Skeletal muscle cell (primary cell): ENCODE measurements at regions not wholly inside any gene's neighbourhood (a gene's known extent, or its start where the extent isn't known, plus 50 kb on each side); places are given as distances from the start of the nearest gene placed in this dataset.

ENCODE experiments used
- DNase-seq: peaks from one replicate; pipeline ENCODE4 v3.0.0-alpha.2; 2010; ENCODE audit warnings: low read depth
- H3K4me3 ChIP-seq: 2 replicates; pipeline ENCODE4 v1.5.1; 2011; ENCODE audit warnings: low read depth, mild to moderate bottlenecking, control low read depth, low read length, moderate library complexity

- H3K4me3 ChIP-seq, result no peak overlapping the region
- DNase-seq, result no peak
These were observed 133.1 kb upstream of the PTPRT start for GRCh38 chr20:43322851-43323250.

GRCh38 chr20:43320536-43320935 lies 130.8 kb upstream of the PTPRT start:
- H3K4me3 ChIP-seq, result no peak overlapping the region
- DNase-seq, result no peak

- no peak overlapping the region for H3K4me3 ChIP-seq
- no peak for DNase-seq
These were observed 129.1 kb upstream of the PTPRT start for GRCh38 chr20:43318755-43319297.

- H3K4me3 ChIP-seq, result no peak overlapping the region
- no peak for DNase-seq
These were observed 126.6 kb upstream of the PTPRT start for GRCh38 chr20:43316271-43316670.

GRCh38 chr20:43309266-43309665 lies 119.6 kb upstream of the PTPRT start:
- H3K4me3 ChIP-seq, result no peak overlapping the region
- no peak for DNase-seq

- no peak for DNase-seq
- no peak overlapping the region for H3K4me3 ChIP-seq
These were observed 117.1 kb upstream of the PTPRT start for GRCh38 chr20:43306837-43307236.

GRCh38 chr20:43305749-43306148 lies 116.0 kb upstream of the PTPRT start:
- no peak overlapping the region for H3K4me3 ChIP-seq
- DNase-seq, result no peak

- H3K4me3 ChIP-seq, result no peak overlapping the region
- no peak for DNase-seq
These were observed 114.9 kb upstream of the PTPRT start for GRCh38 chr20:43304598-43304997.

GRCh38 chr20:43302936-43303335 lies 113.2 kb upstream of the PTPRT start:
- DNase-seq, result no peak
- H3K4me3 ChIP-seq, result no peak overlapping the region

- DNase-seq, result no peak
- H3K4me3 ChIP-seq, result no peak overlapping the region
These were observed 111.2 kb upstream of the PTPRT start for GRCh38 chr20:43300901-43301300.

- no peak for DNase-seq
- H3K4me3 ChIP-seq, result no peak overlapping the region
These were observed 106.1 kb upstream of the PTPRT start for GRCh38 chr20:43295781-43296180.

- H3K4me3 ChIP-seq, result no peak overlapping the region
- DNase-seq, result no peak
These were observed 105.6 kb upstream of the PTPRT start for GRCh38 chr20:43295263-43295662.

- H3K4me3 ChIP-seq, result no peak overlapping the region
- DNase-seq, result no peak
These were observed 104.3 kb upstream of the PTPRT start for GRCh38 chr20:43294031-43294430.

GRCh38 chr20:43293068-43293786 lies 103.5 kb upstream of the PTPRT start:
- DNase-seq, result no peak
- H3K4me3 ChIP-seq, result no peak overlapping the region

- H3K4me3 ChIP-seq, result no peak overlapping the region
- DNase-seq, result no peak
These were observed 102.5 kb upstream of the PTPRT start for GRCh38 chr20:43292222-43292621.

- H3K4me3 ChIP-seq, result no peak overlapping the region
- DNase-seq, result no peak
These were observed 97.9 kb upstream of the PTPRT start for GRCh38 chr20:43287637-43288036.

- H3K4me3 ChIP-seq, result no peak overlapping the region
- no peak for DNase-seq
These were observed 95.5 kb upstream of the PTPRT start for GRCh38 chr20:43285170-43285569.

- H3K4me3 ChIP-seq, result no peak overlapping the region
These were observed 94.8 kb upstream of the PTPRT start for GRCh38 chr20:43284486-43284885.

GRCh38 chr20:43283126-43283525 lies 93.4 kb upstream of the PTPRT start:
- no peak for DNase-seq
- no peak overlapping the region for H3K4me3 ChIP-seq

More at GRCh38 chr20:43284486-43284885, 94.8 kb upstream of the PTPRT start:
- no peak for DNase-seq

- no peak for DNase-seq
- no peak overlapping the region for H3K4me3 ChIP-seq
These were observed 82.3 kb upstream of the PTPRT start for GRCh38 chr20:43271980-43272379.

GRCh38 chr20:43265449-43265848 lies 75.7 kb upstream of the PTPRT start:
- H3K4me3 ChIP-seq, result no peak overlapping the region
- DNase-seq, result no peak
